Parathyroid adenoma (tissue), 2 donors: ENCODE measurements at regions not wholly inside any gene's neighbourhood (a gene's known extent, or its start where the extent isn't known, plus 50 kb on each side); places are given as distances from the start of the nearest gene placed in this dataset.

Experiments used
- H2AFZ ChIP-seq: fragments of 300-600 bp; sonication (generic); one replicate; pipeline ENCODE4 v1.7.0; 2017; ENCODE audit warnings: antibody characterized with exemption, mild to moderate bottlenecking
- H3K27ac ChIP-seq: fragments of 300-600 bp; sonication (generic); one replicate; pipeline ENCODE4 v1.7.0; 2017
- H3K27me3 ChIP-seq: fragments of 300-600 bp; sonication (generic); one replicate; pipeline ENCODE4 v1.7.0; 2017; ENCODE audit warnings: low read length; ENCODE audit not compliant: control insufficient read depth, insufficient read depth
- H3K36me3 ChIP-seq: fragments of 300-600 bp; sonication (generic); one replicate; pipeline ENCODE4 v1.7.0; 2017; ENCODE audit warnings: low read length; ENCODE audit not compliant: control insufficient read depth, insufficient read depth
- H3K4me1 ChIP-seq: fragments of 300-600 bp; sonication (generic); one replicate; pipeline ENCODE4 v1.7.0; 2017; ENCODE audit warnings: control low read depth
- H3K4me2 ChIP-seq: fragments of 300-600 bp; sonication (generic); one replicate; pipeline ENCODE4 v1.7.0; 2017; ENCODE audit warnings: low read length
- H3K4me3 ChIP-seq: fragments of 300-600 bp; sonication (generic); one replicate; pipeline ENCODE4 v1.7.0; 2017; ENCODE audit warnings: low read depth, low read length
- H3K79me2 ChIP-seq: fragments of 300-600 bp; sonication (generic); one replicate; pipeline ENCODE4 v1.7.0; 2017; ENCODE audit warnings: control low read depth
- H3K9ac ChIP-seq: fragments of 300-600 bp; sonication (generic); one replicate; pipeline ENCODE4 v1.7.0; 2017; ENCODE audit warnings: mild to moderate bottlenecking
- H3K9me3 ChIP-seq: fragments of 300-600 bp; sonication (generic); one replicate; pipeline ENCODE4 v1.7.0; 2017; ENCODE audit warnings: low read length; ENCODE audit not compliant: control insufficient read depth
- TF ChIP-seq, protein P1 (sequence below): fragments of 300-600 bp; sonication (generic); IDR thresholded peaks from one replicate; pipeline ENCODE4 v1.7.0; 2017; ENCODE audit warnings: antibody characterized with exemption, mild to moderate bottlenecking
- donor health status: primary hyperparathyroidism.

DNA sequence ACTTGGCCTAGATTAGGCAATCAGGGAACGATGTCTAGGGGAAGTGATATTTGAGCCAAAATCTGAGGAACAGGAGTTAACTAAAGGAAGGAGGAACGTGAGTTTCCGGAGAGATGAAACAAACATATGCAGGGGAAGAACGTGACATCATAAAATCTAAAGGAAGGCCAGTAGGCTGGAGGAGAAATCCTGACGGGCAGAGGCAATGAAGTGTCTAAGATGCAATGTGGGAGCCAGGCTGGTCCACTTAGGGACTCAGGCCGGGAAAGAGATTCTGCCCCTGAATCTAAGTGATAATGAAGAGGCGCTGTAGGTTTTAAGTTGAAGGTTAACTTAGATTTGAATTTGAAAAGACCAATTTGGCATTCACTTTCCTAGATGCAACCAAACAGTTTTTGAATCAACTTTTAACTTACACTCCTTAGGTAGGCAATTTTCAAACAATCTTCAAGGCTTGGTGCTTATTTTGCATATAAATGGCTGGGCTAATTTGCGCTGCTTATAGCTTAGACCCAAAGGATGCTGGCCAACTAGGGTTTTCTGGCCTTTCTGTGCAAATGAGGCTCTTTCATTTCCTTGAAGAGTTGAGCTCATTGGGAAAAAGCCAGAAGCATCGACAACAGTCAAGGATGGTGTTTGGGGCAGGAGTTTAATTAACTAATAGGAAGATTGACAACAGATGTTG lies 221.7 kb downstream of the SOX11 start:
- Histone ChIP-seq H3K4me2 (no peak overlapping the region), H2AFZ (no peak overlapping the region)

GRCh38 chr2:5914811-5915611 lies 222.8 kb downstream of the SOX11 start:
- Histone ChIP-seq H3K4me2 (no peak overlapping the region), H3K36me3 (no peaks in the 10 kb centered on the region)

More for the DNA sequence above, 221.7 kb downstream of the SOX11 start:
- H3K27me3 ChIP-seq, result no peaks in the 10 kb centered on the region
- H3K4me1 ChIP-seq, result no peaks in the 10 kb centered on the region
- TF ChIP-seq, protein P1, sequence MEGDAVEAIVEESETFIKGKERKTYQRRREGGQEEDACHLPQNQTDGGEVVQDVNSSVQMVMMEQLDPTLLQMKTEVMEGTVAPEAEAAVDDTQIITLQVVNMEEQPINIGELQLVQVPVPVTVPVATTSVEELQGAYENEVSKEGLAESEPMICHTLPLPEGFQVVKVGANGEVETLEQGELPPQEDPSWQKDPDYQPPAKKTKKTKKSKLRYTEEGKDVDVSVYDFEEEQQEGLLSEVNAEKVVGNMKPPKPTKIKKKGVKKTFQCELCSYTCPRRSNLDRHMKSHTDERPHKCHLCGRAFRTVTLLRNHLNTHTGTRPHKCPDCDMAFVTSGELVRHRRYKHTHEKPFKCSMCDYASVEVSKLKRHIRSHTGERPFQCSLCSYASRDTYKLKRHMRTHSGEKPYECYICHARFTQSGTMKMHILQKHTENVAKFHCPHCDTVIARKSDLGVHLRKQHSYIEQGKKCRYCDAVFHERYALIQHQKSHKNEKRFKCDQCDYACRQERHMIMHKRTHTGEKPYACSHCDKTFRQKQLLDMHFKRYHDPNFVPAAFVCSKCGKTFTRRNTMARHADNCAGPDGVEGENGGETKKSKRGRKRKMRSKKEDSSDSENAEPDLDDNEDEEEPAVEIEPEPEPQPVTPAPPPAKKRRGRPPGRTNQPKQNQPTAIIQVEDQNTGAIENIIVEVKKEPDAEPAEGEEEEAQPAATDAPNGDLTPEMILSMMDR, result no peak
- no peak overlapping the region for H3K9ac ChIP-seq
- H3K27ac ChIP-seq, result no peak overlapping the region
- H3K36me3 ChIP-seq, result no peaks in the 10 kb centered on the region
- H3K9me3 ChIP-seq, result no peaks in the 10 kb centered on the region
- no peaks in the 10 kb centered on the region for H3K79me2 ChIP-seq
- no peak overlapping the region for H3K4me3 ChIP-seq

DNA sequence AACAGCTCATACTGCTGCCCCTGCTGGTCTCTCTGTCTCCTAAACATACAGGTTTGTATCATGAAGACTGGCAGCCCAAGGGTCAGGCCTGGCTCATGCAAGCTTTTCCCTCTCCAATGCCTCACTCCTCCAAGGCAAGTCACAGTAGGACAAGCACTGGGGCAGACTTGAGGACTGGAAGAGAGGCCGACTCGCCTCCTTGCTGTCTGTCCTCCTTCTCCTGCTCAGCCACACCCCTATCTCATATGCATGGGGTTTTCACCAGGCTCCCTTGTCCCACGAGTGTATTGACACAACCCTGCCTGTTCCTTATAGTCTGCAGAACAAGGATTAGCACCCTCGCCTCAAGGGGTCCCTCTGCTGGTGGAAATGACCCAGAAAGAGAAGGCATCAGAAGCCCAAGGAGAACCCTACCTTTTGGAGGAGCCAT lies 223.7 kb downstream of the SOX11 start:
- Histone ChIP-seq H3K4me1 (no peaks in the 10 kb centered on the region), H3K4me2 (no peak overlapping the region), H3K4me3 (no peak overlapping the region), H3K27ac (no peak overlapping the region), H3K9me3 (no peaks in the 10 kb centered on the region), H3K9ac (no peak overlapping the region), H3K79me2 (no peaks in the 10 kb centered on the region), H3K27me3 (no peaks in the 10 kb centered on the region), H2AFZ (no peak overlapping the region), H3K36me3 (no peaks in the 10 kb centered on the region)
- TF ChIP-seq, protein P1, result no peak

More at GRCh38 chr2:5914811-5915611, 222.8 kb downstream of the SOX11 start:
- no peak overlapping the region for H3K27ac ChIP-seq
- H3K4me3 ChIP-seq, result no peak overlapping the region
- no peak overlapping the region for H2AFZ ChIP-seq
- no peaks in the 10 kb centered on the region for H3K27me3 ChIP-seq
- H3K79me2 ChIP-seq, result no peaks in the 10 kb centered on the region
- TF ChIP-seq, protein P1, result no peak
- no peaks in the 10 kb centered on the region for H3K4me1 ChIP-seq
- no peaks in the 10 kb centered on the region for H3K9me3 ChIP-seq
- no peak overlapping the region for H3K9ac ChIP-seq

DNA sequence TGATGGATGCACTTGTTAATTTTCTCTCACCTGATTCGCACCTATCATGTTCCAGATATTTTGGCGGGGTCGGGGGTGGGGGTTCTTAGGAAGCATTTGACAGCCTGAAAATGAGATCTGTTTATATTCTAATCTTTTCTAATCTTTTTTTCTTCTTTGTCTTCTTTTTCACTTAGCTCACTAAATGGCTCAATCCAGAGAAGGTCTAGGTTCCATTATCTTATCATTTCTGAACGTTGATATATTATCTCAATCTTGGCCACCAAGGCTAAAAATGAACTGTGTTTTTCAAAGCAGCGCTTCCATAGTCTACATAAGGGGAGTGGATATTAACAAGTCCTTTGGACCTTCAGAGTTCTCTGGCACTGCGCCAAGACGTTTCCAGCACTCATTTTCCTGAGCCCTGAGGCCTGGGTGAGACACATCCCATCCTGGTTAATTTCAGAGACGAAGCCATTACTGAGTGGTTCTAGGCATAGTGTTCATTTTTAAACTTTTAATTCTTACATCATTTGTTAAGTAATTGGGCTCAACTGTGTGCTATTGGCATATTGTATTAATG lies 229.0 kb downstream of the SOX11 start:
- no peak overlapping the region for H3K9ac ChIP-seq
- H3K27ac ChIP-seq, result no peak overlapping the region
- H3K79me2 ChIP-seq, result no peaks in the 10 kb centered on the region
- H3K36me3 ChIP-seq, result no peaks in the 10 kb centered on the region
- no peaks in the 10 kb centered on the region for H3K27me3 ChIP-seq
- H3K4me1 ChIP-seq, result no peaks in the 10 kb centered on the region
- H2AFZ ChIP-seq, result no peak overlapping the region
- H3K9me3 ChIP-seq, result no peaks in the 10 kb centered on the region
- H3K4me3 ChIP-seq, result no peak overlapping the region
- no peak overlapping the region for H3K4me2 ChIP-seq
- TF ChIP-seq, protein P1, result no peak
